Uterus (tissue), 3 donors: ENCODE measurements at regions not wholly inside any gene's neighbourhood (a gene's known extent, or its start where the extent isn't known, plus 50 kb on each side); places are given as distances from the start of the nearest gene placed in this dataset.

ENCODE experiments used
- DNase-seq, 2 donors: peaks; one replicate each; pipeline ENCODE4 v3.0.0-alpha.2; 2019 to 2020
- H3K27ac ChIP-seq, 2 donors: fragments of 200-600 bp; sonication (generic); 1 replicate in 1 of 2; 2 replicates in 1 of 2; pipeline ENCODE4 v1.5.1; 2016 to 2018
- H3K27me3 ChIP-seq, 2 donors: fragments of 200-600 bp; sonication (generic); one replicate each; pipeline ENCODE4 v1.5.1; 2018 to 2019; ENCODE audit warnings: control low read depth in 1 of 2
- H3K36me3 ChIP-seq, 2 donors: fragments of 200-600 bp; sonication (generic); one replicate each; pipeline ENCODE4 v1.5.1; 2019; ENCODE audit warnings: control low read depth in 1 of 2
- H3K4me1 ChIP-seq, 2 donors: fragments of 200-600 bp; sonication (generic); one replicate each; pipeline ENCODE4 v1.5.1; 2018 to 2019; ENCODE audit warnings: control low read depth in 1 of 2
- H3K4me3 ChIP-seq, 2 donors: fragments of 200-600 bp; sonication (generic); 1 replicate in 1 of 2; 2 replicates in 1 of 2; pipeline ENCODE4 v1.5.1; 2018 to 2019; ENCODE audit warnings: mild to moderate bottlenecking in 1 of 2
- H3K9me3 ChIP-seq, 2 donors: fragments of 200-600 bp; sonication (generic); one replicate each; pipeline ENCODE4 v1.5.1; 2019; ENCODE audit warnings: control low read depth in 1 of 2
- CTCF ChIP-seq, 4 experiments: fragments of 200-600 bp in 2 of 4; fragments of 450-650 bp in 2 of 4; sonication (generic) in 2 of 4; IDR thresholded peaks; one replicate each; pipeline ENCODE4 v1.5.1; 2016 to 2019; ENCODE audit warnings: antibody characterized with exemption in 4 of 4, mild to moderate bottlenecking in 2 of 4, moderate library complexity in 1 of 4
- POLR2A ChIP-seq, 2 donors: fragments of 450-650 bp; IDR thresholded peaks; one replicate each; pipeline ENCODE4 v1.6.1; 2016; ENCODE audit warnings: antibody characterized with exemption in 2 of 2, mild to moderate bottlenecking in 1 of 2, moderate library complexity in 1 of 2
- intact Hi-C: fragments of 100-400 bp; cut with DNase I; formaldehyde crosslinking; loops from one replicate; pipeline ENCODE4 v1.15.1; 2023; ENCODE audit warnings: low total_unique reads
- donor health status: DM: yes; HTN: yes; CAD: no.

DNA sequence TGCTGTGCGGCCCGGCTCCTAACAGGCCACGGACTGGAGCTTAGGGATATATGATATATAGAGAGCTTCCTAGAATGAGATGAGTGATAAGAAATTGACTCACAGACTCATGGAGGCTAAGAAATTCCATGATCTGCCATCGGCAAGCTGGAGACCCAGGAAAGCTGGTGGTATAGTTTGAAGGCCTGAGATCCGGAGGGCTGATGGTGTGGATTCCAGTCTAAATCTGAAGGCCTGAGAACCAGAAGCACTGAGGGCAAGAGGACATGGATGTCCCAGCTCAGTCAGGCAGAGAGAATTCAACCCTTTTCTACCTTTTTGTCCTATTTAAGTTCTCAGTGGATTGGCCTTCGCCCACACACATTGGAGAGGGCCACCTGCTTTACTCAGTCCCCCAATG lies 564.8 kb downstream of the TBC1D22A start:
- Histone ChIP-seq H3K27ac (no peak overlapping the region), H3K36me3 (no peaks in the 10 kb centered on the region), H3K4me3 (no peak overlapping the region), H3K27me3 (no peaks in the 10 kb centered on the region), H3K4me1 (no peaks in the 10 kb centered on the region), H3K9me3 (no peaks in the 10 kb centered on the region)
- intact Hi-C loops = no loop called here
- no peak for DNase-seq
- TF ChIP-seq CTCF (IDR thresholded peaks at IDR 0.05) (no peak), POLR2A (IDR thresholded peaks at IDR 0.05) (no peak)

GRCh38 chr22:47325249-47325648 lies 562.8 kb downstream of the TBC1D22A start:
- Histone ChIP-seq H3K36me3 (no peaks in the 10 kb centered on the region), H3K27ac (no peak overlapping the region), H3K9me3 (no peaks in the 10 kb centered on the region), H3K4me3 (no peak overlapping the region), H3K4me1 (no peaks in the 10 kb centered on the region), H3K27me3 (no peaks in the 10 kb centered on the region)
- TF ChIP-seq POLR2A (IDR thresholded peaks at IDR 0.05) (no peak), CTCF (IDR thresholded peaks at IDR 0.05) (no peak)
- intact Hi-C loops = no loop called here
- no peak for DNase-seq

GRCh38 chr22:47324435-47324990 lies 562.1 kb downstream of the TBC1D22A start:
- Histone ChIP-seq H3K36me3 (no peaks in the 10 kb centered on the region), H3K9me3 (no peaks in the 10 kb centered on the region), H3K27ac (no peak overlapping the region), H3K27me3 (no peaks in the 10 kb centered on the region), H3K4me3 (no peak overlapping the region), H3K4me1 (no peaks in the 10 kb centered on the region)
- TF ChIP-seq CTCF (IDR thresholded peaks at IDR 0.05) (no peak), POLR2A (IDR thresholded peaks at IDR 0.05) (no peak)
- intact Hi-C loops = no loop called here
- no peak for DNase-seq

DNA sequence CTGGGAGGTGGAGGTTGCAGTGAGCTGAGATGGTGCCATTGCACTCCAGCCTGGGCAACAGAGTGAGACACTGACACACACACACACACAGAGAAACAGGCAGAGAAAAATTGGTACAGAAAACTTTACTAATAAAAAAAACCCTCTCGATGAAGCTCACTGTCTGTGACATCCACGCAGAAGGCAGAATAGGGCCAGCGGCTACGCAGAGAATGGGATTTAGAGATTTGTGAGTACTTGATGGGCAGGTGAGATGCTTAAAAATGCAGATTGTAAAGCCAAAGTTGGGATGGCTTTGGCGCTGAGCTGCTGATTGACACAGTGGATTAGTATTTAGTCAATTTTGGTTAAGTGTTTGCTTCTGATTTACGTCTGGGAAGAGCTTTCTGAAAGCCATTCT lies 561.1 kb downstream of the TBC1D22A start:
- Histone ChIP-seq H3K27ac (no peak overlapping the region), H3K36me3 (no peaks in the 10 kb centered on the region), H3K4me1 (no peaks in the 10 kb centered on the region), H3K27me3 (no peaks in the 10 kb centered on the region), H3K9me3 (no peaks in the 10 kb centered on the region), H3K4me3 (no peak overlapping the region)
- DNase-seq = no peak
- TF ChIP-seq POLR2A (IDR thresholded peaks at IDR 0.05) (no peak), CTCF (IDR thresholded peaks at IDR 0.05) (no peak)
- intact Hi-C loops = no loop called here

DNA sequence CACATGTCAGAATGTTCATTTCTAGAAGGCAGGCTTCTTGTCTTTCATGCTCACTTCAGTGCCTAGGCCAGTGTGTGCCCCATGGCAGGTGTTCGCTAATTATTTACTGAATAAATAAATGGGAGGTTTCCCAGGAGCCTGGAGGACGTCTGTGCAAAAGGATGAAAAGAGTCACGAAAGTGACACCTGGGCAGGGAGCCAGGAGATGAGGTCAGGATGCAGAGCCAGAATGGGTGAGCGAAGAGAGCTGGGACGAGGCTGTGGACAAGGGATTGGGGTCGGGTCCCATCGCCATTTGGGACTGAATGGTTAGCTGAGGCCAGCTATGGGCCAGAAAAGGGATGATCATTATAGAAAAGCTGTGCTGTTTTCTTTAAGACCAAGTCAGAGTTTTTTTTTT lies 560.4 kb downstream of the TBC1D22A start:
- no peak for DNase-seq
- Histone ChIP-seq H3K36me3 (no peaks in the 10 kb centered on the region), H3K4me1 (no peaks in the 10 kb centered on the region), H3K27ac (no peak overlapping the region), H3K4me3 (no peak overlapping the region), H3K27me3 (no peaks in the 10 kb centered on the region), H3K9me3 (no peaks in the 10 kb centered on the region)
- intact Hi-C loops = no loop called here
- TF ChIP-seq POLR2A (IDR thresholded peaks at IDR 0.05) (no peak), CTCF (IDR thresholded peaks at IDR 0.05) (no peak)
